Naive B cell (primary cell): ENCODE measurements at regions not wholly inside any gene's neighbourhood (a gene's known extent, or its start where the extent isn't known, plus 50 kb on each side); places are given as distances from the start of the nearest gene placed in this dataset.

Experiments
- ATAC-seq, 2 donors: fragments of 150-1000 bp; cut with Tn5 transposase; 2 replicates each; pipeline ENCODE4 v1.10.0; 2021; ENCODE audit warnings: low read depth in 2 of 2, mild to moderate bottlenecking in 2 of 2, moderate library complexity in 2 of 2
- DNase-seq: peaks from one replicate; pipeline ENCODE4 v3.0.0; 2022
- H3K27ac Mint-ChIP-seq, 6 donors: one replicate each; pipeline ENCODE4 v1.8.0; 2020 to 2022; ENCODE audit warnings: mild to moderate bottlenecking in 6 of 6, mixed read lengths in 6 of 6, moderate library complexity in 5 of 6, inconsistent platforms in 2 of 6
- H3K27me3 Mint-ChIP-seq, 3 donors: one replicate each; pipeline ENCODE4 v1.8.0; 2021 to 2022; ENCODE audit warnings: mixed read lengths in 3 of 3, mild to moderate bottlenecking in 1 of 3
- H3K36me3 Mint-ChIP-seq, 2 donors: one replicate each; pipeline ENCODE4 v1.8.0; 2020 to 2022; ENCODE audit warnings: mixed read lengths in 2 of 2, inconsistent platforms in 1 of 2, mild to moderate bottlenecking in 1 of 2
- H3K4me1 Mint-ChIP-seq, 3 donors: one replicate each; pipeline ENCODE4 v1.8.0; 2020 to 2022; ENCODE audit warnings: mixed read lengths in 3 of 3, inconsistent platforms in 1 of 3, mild to moderate bottlenecking in 1 of 3, moderate library complexity in 1 of 3
- H3K4me3 Mint-ChIP-seq, 8 donors: one replicate each; pipeline ENCODE4 v1.8.0; 2020 to 2022; ENCODE audit warnings: mild to moderate bottlenecking in 8 of 8, mixed read lengths in 8 of 8, moderate library complexity in 8 of 8, inconsistent platforms in 2 of 8
- H3K9me3 Mint-ChIP-seq, 7 donors: one replicate each; pipeline ENCODE4 v1.8.0; 2020 to 2022; ENCODE audit warnings: mixed read lengths in 7 of 7, mild to moderate bottlenecking in 5 of 7, inconsistent platforms in 2 of 7, moderate library complexity in 1 of 7

GRCh38 chr6:132244744-132245143 lies 156.5 kb downstream of the MOXD1 start:
- ATAC-seq = no peak
- H3K27me3 Mint-ChIP-seq = peaks cover 0 to 10% (median 0%) of the 10 kb centered on the region in 3 donors
- no peaks in the 10 kb centered on the region for H3K36me3 Mint-ChIP-seq
- H3K27ac Mint-ChIP-seq = no peak overlapping the region
- peaks cover 5 to 7% (median 5%) of the 10 kb centered on the region in 3 donors for H3K4me1 Mint-ChIP-seq
- no peak overlapping the region for H3K4me3 Mint-ChIP-seq
- H3K9me3 Mint-ChIP-seq = no peaks in the 10 kb centered on the region
- DNase-seq = no peak

GRCh38 chr6:132236744-132237143 lies 164.5 kb downstream of the MOXD1 start:
- Mint-ChIP-seq H3K4me1 (peaks cover 5 to 12% (median 5%) of the 10 kb centered on the region in 3 donors), H3K9me3 (no peaks in the 10 kb centered on the region), H3K4me3 (no peak overlapping the region), H3K27ac (no peak overlapping the region), H3K36me3 (no peaks in the 10 kb centered on the region), H3K27me3 (peaks cover 0 to 5% (median 0%) of the 10 kb centered on the region in 3 donors)
- DNase-seq (no peak), ATAC-seq (no peak)

GRCh38 chr6:132236281-132236680 lies 165.0 kb downstream of the MOXD1 start:
- no peaks in the 10 kb centered on the region for H3K36me3 Mint-ChIP-seq
- H3K4me3 Mint-ChIP-seq = no peak overlapping the region
- ATAC-seq = no peak
- H3K27ac Mint-ChIP-seq = no peak overlapping the region
- DNase-seq = no peak
- H3K27me3 Mint-ChIP-seq = peaks cover 0 to 5% (median 0%) of the 10 kb centered on the region in 3 donors
- H3K4me1 Mint-ChIP-seq = peaks cover 5 to 10% (median 5%) of the 10 kb centered on the region in 3 donors
- no peaks in the 10 kb centered on the region for H3K9me3 Mint-ChIP-seq

GRCh38 chr6:132235596-132236280 lies 165.5 kb downstream of the MOXD1 start:
- Mint-ChIP-seq H3K36me3 (no peaks in the 10 kb centered on the region), H3K4me1 (peaks cover 0 to 5% (median under 1%) of the 10 kb centered on the region in 3 donors), H3K9me3 (no peaks in the 10 kb centered on the region), H3K4me3 (no peak overlapping the region), H3K27me3 (peaks cover 0 to 5% (median 0%) of the 10 kb centered on the region in 3 donors), H3K27ac (no peak overlapping the region)
- DNase-seq (no peak), ATAC-seq (no peak)

GRCh38 chr6:132234356-132234755 lies 166.9 kb downstream of the MOXD1 start:
- DNase-seq = no peak
- no peak overlapping the region for H3K4me3 Mint-ChIP-seq
- no peak for ATAC-seq
- H3K27me3 Mint-ChIP-seq = peaks cover 0 to 5% (median 0%) of the 10 kb centered on the region in 3 donors
- no peaks in the 10 kb centered on the region for H3K9me3 Mint-ChIP-seq
- no peak overlapping the region for H3K27ac Mint-ChIP-seq
- H3K36me3 Mint-ChIP-seq = no peaks in the 10 kb centered on the region
- peaks cover 0 to 4% (median 0%) of the 10 kb centered on the region in 3 donors for H3K4me1 Mint-ChIP-seq

GRCh38 chr6:132231121-132231884 lies 170.0 kb downstream of the MOXD1 start:
- H3K9me3 Mint-ChIP-seq = peaks cover 0 to 13% (median 7%) of the 10 kb centered on the region in 7 donors
- no peaks in the 10 kb centered on the region for H3K27me3 Mint-ChIP-seq
- H3K4me3 Mint-ChIP-seq = no peak overlapping the region
- H3K36me3 Mint-ChIP-seq = peaks cover 4 to 9% of the 10 kb centered on the region in 2 donors
- peaks cover 0 to 4% (median 0%) of the 10 kb centered on the region in 3 donors for H3K4me1 Mint-ChIP-seq
- H3K27ac Mint-ChIP-seq = no peak overlapping the region
- DNase-seq (no peak), ATAC-seq (no peak)

GRCh38 chr6:132228894-132229293 lies 172.4 kb downstream of the MOXD1 start:
- no peak overlapping the region for H3K4me3 Mint-ChIP-seq
- DNase-seq (no peak), ATAC-seq (no peak)
- no peak overlapping the region for H3K27ac Mint-ChIP-seq
- H3K27me3 Mint-ChIP-seq = no peaks in the 10 kb centered on the region
- peaks cover 10 to 30% of the 10 kb centered on the region in 2 donors for H3K36me3 Mint-ChIP-seq
- no peaks in the 10 kb centered on the region for H3K4me1 Mint-ChIP-seq
- peaks cover 8 to 37% (median 25%) of the 10 kb centered on the region in 7 donors for H3K9me3 Mint-ChIP-seq

GRCh38 chr6:132227904-132228303 lies 173.4 kb downstream of the MOXD1 start:
- DNase-seq (no peak), ATAC-seq (no peak)
- peaks cover 11 to 41% (median 29%) of the 10 kb centered on the region in 7 donors for H3K9me3 Mint-ChIP-seq
- H3K4me3 Mint-ChIP-seq = no peak overlapping the region
- no peaks in the 10 kb centered on the region for H3K4me1 Mint-ChIP-seq
- peaks cover 10 to 32% of the 10 kb centered on the region in 2 donors for H3K36me3 Mint-ChIP-seq
- H3K27me3 Mint-ChIP-seq = no peaks in the 10 kb centered on the region
- H3K27ac Mint-ChIP-seq = no peak overlapping the region

GRCh38 chr6:132224943-132225342 lies 176.3 kb downstream of the MOXD1 start:
- Mint-ChIP-seq H3K4me3 (peak overlapping the region in 1 of 8 donors; percentile 5), H3K9me3 (peaks cover 11 to 41% (median 29%) of the 10 kb centered on the region in 7 donors), H3K27ac (no peak overlapping the region), H3K36me3 (peaks cover 10 to 32% of the 10 kb centered on the region in 2 donors), H3K27me3 (no peaks in the 10 kb centered on the region), H3K4me1 (no peaks in the 10 kb centered on the region)
- ATAC-seq = no peak
- DNase-seq = no peak

- Mint-ChIP-seq H3K27me3 (no peaks in the 10 kb centered on the region), H3K4me3 (no peak overlapping the region), H3K27ac (no peak overlapping the region), H3K4me1 (no peaks in the 10 kb centered on the region), H3K9me3 (peaks cover 10 to 24% (median 17%) of the 10 kb centered on the region in 7 donors), H3K36me3 (peaks cover 6 to 18% of the 10 kb centered on the region in 2 donors)
- DNase-seq (no peak), ATAC-seq (no peak)
These were observed 180.5 kb downstream of the MOXD1 start for GRCh38 chr6:132220800-132221199.

GRCh38 chr6:132219901-132220300 lies 181.4 kb downstream of the MOXD1 start:
- peaks cover 6 to 15% (median 11%) of the 10 kb centered on the region in 7 donors for H3K9me3 Mint-ChIP-seq
- H3K27ac Mint-ChIP-seq = no peak overlapping the region
- no peaks in the 10 kb centered on the region for H3K27me3 Mint-ChIP-seq
- DNase-seq (no peak), ATAC-seq (no peak)
- H3K36me3 Mint-ChIP-seq = peaks cover 4 to 11% of the 10 kb centered on the region in 2 donors
- H3K4me3 Mint-ChIP-seq = no peak overlapping the region
- no peaks in the 10 kb centered on the region for H3K4me1 Mint-ChIP-seq

- H3K27me3 Mint-ChIP-seq = no peaks in the 10 kb centered on the region
- no peaks in the 10 kb centered on the region for H3K4me1 Mint-ChIP-seq
- H3K27ac Mint-ChIP-seq = no peak overlapping the region
- no peaks in the 10 kb centered on the region for H3K9me3 Mint-ChIP-seq
- ATAC-seq (peak in 1 of 2 donors; percentile 60), DNase-seq (peak; percentile 17)
- no peak overlapping the region for H3K4me3 Mint-ChIP-seq
- no peaks in the 10 kb centered on the region for H3K36me3 Mint-ChIP-seq
These were observed 183.1 kb downstream of the MOXD1 start for GRCh38 chr6:132218059-132218696.

- Mint-ChIP-seq H3K27me3 (no peaks in the 10 kb centered on the region), H3K36me3 (no peaks in the 10 kb centered on the region), H3K27ac (no peak overlapping the region), H3K4me1 (no peaks in the 10 kb centered on the region), H3K9me3 (no peaks in the 10 kb centered on the region), H3K4me3 (no peak overlapping the region)
- DNase-seq (no peak), ATAC-seq (no peak)
These were observed 185.5 kb downstream of the MOXD1 start for GRCh38 chr6:132215805-132216204.
